Hepatocyte (in vitro differentiated cells): ENCODE measurements at regions not wholly inside any gene's neighbourhood (a gene's known extent, or its start where the extent isn't known, plus 50 kb on each side); places are given as distances from the start of the nearest gene placed in this dataset.

Source experiments
- CTCF ChIP-seq: fragments of 200-600 bp; sonication (generic); IDR thresholded peaks from 2 replicates; pipeline ENCODE4 v1.5.1; 2016; ENCODE audit warnings: antibody characterized with exemption, mild to moderate bottlenecking; ENCODE audit not compliant: poor library complexity
- EZH2 ChIP-seq: fragments of 200-600 bp; sonication (generic); IDR thresholded peaks from 2 replicates; pipeline ENCODE4 v1.6.1; 2016; ENCODE audit warnings: antibody characterized with exemption, mild to moderate bottlenecking, borderline replicate concordance
- EZH2phosphoT487 ChIP-seq: fragments of 200-600 bp; sonication (generic); IDR thresholded peaks from one replicate; pipeline ENCODE4 v1.6.1; 2018; ENCODE audit warnings: antibody characterized with exemption, mild to moderate bottlenecking, low read depth, moderate library complexity; ENCODE audit not compliant: unreplicated experiment, severe bottlenecking

- TF ChIP-seq CTCF = no peak
- TF ChIP-seq EZH2 = no peak
- TF ChIP-seq EZH2phosphoT487 = no peak
These were observed 171.4 kb upstream of the BLID start for GRCh38 chr11:122287401-122287800.
